Activated CD4-positive, alpha-beta memory T cell treated with anti-CD3 and anti-CD28 coated beads, Interleukin-2, amount 10 ng/mL, durations not matched to agents 7 days and 5 days (primary cell): ENCODE measurements at regions not wholly inside any gene's neighbourhood (a gene's known extent, or its start where the extent isn't known, plus 50 kb on each side); places are given as distances from the start of the nearest gene placed in this dataset.

ENCODE experiments used
- CTCF ChIA-PET: fragments of 350-600 bp; sonication (Branson Sonifier 250); formaldehyde crosslinking; loops from one replicate; lab custom pipeline; 2021; ENCODE audit warnings: antibody characterized with exemption, inconsistent platforms; lab: Charles Lee
- POLR2A ChIA-PET: fragments of 350-600 bp; sonication (Branson Sonifier 250); formaldehyde crosslinking; loops from one replicate; lab custom pipeline; 2021; ENCODE audit warnings: antibody characterized with exemption; lab: Charles Lee
- DNase-seq: peaks from one replicate; pipeline ENCODE4 v3.0.0-alpha.2; 2020
- H3K27ac Mint-ChIP-seq: one replicate; pipeline ENCODE4 v1.8.0; 2021; ENCODE audit warnings: mild to moderate bottlenecking, mixed read lengths
- H3K27me3 Mint-ChIP-seq: one replicate; pipeline ENCODE4 v1.8.0; 2021; ENCODE audit warnings: mixed read lengths
- H3K36me3 Mint-ChIP-seq: one replicate; pipeline ENCODE4 v1.8.0; 2021; ENCODE audit warnings: low read depth, mixed read lengths
- H3K4me1 Mint-ChIP-seq: one replicate; pipeline ENCODE4 v1.8.0; 2021; ENCODE audit warnings: mixed read lengths
- H3K4me3 Mint-ChIP-seq: one replicate; pipeline ENCODE4 v1.8.0; 2021; ENCODE audit warnings: mild to moderate bottlenecking, mixed read lengths
- H3K9me3 Mint-ChIP-seq: one replicate; pipeline ENCODE4 v1.8.0; 2021; ENCODE audit warnings: mixed read lengths

DNA sequence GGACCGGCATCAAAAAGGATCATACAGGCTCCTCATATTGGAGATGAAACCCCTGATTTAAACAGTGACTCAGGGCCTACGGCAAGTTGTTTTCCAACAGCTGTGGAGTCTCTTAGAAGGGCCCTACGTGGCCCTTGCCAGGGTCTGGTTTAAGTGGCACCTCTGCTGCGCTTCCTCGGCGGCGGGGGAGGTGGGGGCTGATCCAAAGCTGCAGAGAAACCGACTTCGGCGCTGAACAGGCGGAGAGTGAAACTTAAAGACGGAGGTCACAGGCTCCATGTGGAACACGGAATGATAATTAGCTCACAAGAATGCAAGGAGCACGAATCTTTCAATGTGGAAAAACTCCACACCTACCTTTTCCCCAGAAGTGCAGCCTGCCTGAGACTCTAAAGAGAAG lies 477.9 kb downstream of the TCERG1L start:
- CTCF ChIA-PET = no interaction called here
- no peak overlapping the region for H3K27ac Mint-ChIP-seq
- no peaks in the 10 kb centered on the region for H3K4me1 Mint-ChIP-seq
- no peak for DNase-seq
- no peaks in the 10 kb centered on the region for H3K27me3 Mint-ChIP-seq
- POLR2A ChIA-PET = no interaction called here
- no peak overlapping the region for H3K4me3 Mint-ChIP-seq
- H3K36me3 Mint-ChIP-seq = no peaks in the 10 kb centered on the region
- peaks cover 6% of the 10 kb centered on the region for H3K9me3 Mint-ChIP-seq

DNA sequence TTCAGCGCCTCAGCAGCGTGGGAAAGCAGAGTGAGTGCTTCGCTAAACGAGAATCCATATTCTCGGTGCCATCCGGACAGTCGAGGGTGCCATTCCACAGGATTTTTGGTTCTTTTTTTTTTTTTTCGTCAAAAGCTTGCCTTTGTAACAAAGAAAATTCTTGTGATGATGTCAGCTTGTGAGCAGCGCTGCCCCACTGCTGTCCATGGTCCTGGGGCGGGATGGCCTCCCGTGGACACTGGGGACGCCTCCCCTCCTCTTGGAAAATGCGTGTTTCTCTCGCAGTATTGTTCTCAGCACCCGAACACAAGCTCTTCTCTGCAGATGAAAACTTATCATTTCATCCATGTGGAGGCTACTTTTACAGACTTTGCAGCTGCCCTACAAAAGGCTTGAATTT lies 477.4 kb downstream of the TCERG1L start:
- Mint-ChIP-seq H3K27ac (no peak overlapping the region), H3K4me1 (no peaks in the 10 kb centered on the region), H3K36me3 (no peaks in the 10 kb centered on the region), H3K9me3 (peaks cover 6% of the 10 kb centered on the region), H3K27me3 (no peaks in the 10 kb centered on the region), H3K4me3 (no peak overlapping the region)
- POLR2A ChIA-PET = no interaction called here
- CTCF ChIA-PET = no interaction called here
- no peak for DNase-seq

DNA sequence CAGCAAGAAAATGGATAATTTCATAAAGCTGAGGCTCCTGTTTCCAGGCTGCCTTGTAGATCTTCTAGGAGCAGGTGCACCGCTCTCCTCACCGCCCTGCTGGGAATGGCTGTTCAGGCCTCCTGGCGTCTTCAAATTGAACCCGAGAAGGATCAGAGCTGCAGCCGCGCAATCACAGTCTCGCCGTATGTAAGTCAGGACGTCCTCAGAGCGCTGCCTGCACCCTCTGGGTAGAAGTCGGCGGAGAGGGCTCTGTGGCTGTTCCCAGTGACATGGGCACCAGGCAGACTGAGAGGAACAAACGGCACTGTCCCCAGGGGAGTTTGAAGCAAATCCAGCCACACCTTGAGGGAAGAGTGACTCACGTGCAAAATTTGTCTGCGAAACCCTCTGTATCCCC lies 476.9 kb downstream of the TCERG1L start:
- H3K4me1 Mint-ChIP-seq = no peaks in the 10 kb centered on the region
- H3K36me3 Mint-ChIP-seq = no peaks in the 10 kb centered on the region

DNA sequence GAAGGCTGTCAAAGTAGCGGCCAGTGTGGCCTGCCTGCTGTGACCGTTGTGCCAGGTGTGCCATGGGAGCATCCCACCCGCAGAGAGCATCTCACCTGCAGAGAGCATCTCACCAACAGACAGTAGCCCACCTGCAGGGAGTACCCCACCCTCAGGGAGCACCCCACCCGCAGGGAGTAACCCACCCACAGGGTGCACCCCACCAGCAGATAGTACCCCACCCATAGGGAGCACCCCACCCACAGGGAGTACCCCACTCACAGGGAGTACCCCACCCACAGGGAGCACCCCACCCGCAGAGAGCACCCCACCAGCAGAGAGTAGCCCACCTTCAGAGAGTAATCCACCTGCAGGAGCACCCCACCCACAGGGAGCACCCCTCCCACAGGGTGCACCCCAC lies 476.5 kb downstream of the TCERG1L start:
- no peaks in the 10 kb centered on the region for H3K4me1 Mint-ChIP-seq

More for the DNA sequence above, 476.9 kb downstream of the TCERG1L start:
- H3K27me3 Mint-ChIP-seq = no peaks in the 10 kb centered on the region
- CTCF ChIA-PET = no interaction called here
- peaks cover 6% of the 10 kb centered on the region for H3K9me3 Mint-ChIP-seq
- no peak overlapping the region for H3K27ac Mint-ChIP-seq
- H3K4me3 Mint-ChIP-seq = no peak overlapping the region
- POLR2A ChIA-PET = no interaction called here
- DNase-seq = no peak

DNA sequence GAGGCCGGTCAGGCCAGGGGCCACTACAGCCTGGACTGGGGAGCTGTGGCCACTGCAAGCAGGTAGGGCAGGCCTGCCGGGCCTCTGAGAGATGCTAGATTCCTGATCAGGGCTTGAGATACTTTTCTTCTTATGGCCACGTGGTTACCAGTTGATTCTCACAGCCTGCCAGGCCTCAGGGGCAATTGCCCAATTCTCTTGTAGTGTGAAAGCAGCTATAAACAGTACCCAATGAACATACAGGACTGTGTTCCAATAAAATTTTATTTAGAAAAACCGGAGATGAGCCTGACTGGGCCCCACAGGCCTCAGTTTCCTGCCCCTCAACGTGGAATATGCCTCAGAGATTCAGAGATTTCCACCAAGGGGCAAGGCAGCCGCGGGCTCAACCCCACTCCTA lies 475.2 kb downstream of the TCERG1L start:
- ChIA-PET CTCF (no interaction called here), POLR2A (no interaction called here)
- Mint-ChIP-seq H3K4me1 (no peaks in the 10 kb centered on the region), H3K9me3 (peaks cover 9% of the 10 kb centered on the region), H3K27ac (no peak overlapping the region), H3K27me3 (no peaks in the 10 kb centered on the region), H3K4me3 (no peak overlapping the region), H3K36me3 (no peaks in the 10 kb centered on the region)
- DNase-seq = no peak

More for the DNA sequence above, 476.5 kb downstream of the TCERG1L start:
- POLR2A ChIA-PET = no interaction called here
- no peaks in the 10 kb centered on the region for H3K27me3 Mint-ChIP-seq
- no peaks in the 10 kb centered on the region for H3K36me3 Mint-ChIP-seq
- peaks cover 6% of the 10 kb centered on the region for H3K9me3 Mint-ChIP-seq
- H3K4me3 Mint-ChIP-seq = no peak overlapping the region
- no peak for DNase-seq
- no peak overlapping the region for H3K27ac Mint-ChIP-seq
- CTCF ChIA-PET = no interaction called here

DNA sequence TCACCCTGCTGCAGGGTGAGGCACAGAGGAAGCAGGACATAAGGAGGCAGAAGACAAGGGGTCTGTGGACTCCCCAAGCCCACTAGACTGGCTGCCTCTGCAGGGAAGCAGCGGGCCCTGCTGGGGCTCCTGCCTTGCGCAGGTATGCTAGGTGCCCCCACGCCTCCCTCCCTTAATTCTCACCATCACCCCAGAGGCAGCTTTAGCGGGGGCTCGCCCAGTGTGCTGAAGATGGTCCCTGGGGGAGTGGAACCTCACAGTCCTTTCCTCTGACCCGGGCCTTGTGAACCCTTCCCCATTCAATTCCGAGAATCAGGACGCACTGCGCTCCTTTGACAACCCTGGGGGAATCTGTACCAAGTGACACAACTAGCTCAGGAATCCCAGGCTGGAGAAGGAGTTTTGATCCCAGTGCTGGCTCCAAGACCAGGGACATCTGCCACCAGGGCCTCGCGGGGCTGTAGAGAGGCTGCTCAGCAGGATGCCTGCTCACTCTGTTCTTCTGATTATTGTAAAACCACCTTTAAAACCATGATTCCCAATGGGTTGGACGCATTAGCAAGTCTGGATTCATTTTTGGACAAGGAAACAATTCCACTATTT lies 468.4 kb downstream of the TCERG1L start:
- Mint-ChIP-seq H3K27ac (no peak overlapping the region), H3K36me3 (no peaks in the 10 kb centered on the region), H3K4me1 (no peaks in the 10 kb centered on the region), H3K27me3 (no peaks in the 10 kb centered on the region), H3K9me3 (peaks cover 9% of the 10 kb centered on the region), H3K4me3 (no peak overlapping the region)
- no peak for DNase-seq
- CTCF ChIA-PET = no interaction called here
- POLR2A ChIA-PET = no interaction called here

DNA sequence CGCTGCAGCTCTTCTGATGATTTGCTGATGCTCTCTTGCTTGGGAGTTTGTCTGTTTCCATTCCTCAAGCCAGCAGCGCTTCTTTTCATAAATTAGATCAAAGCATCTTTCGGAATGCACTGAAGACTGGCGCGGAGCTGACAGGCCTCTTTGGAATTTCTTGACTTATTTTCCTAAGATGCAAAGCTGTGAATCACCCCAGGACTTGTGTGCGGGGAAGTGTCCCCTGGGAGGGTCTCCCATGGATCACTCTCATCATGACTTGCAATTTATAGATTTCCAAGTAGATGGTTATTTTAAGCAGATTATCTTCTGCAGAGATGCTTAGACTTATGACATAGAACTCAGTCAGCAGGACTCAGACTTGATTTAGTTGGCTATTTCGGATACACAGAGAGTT lies 467.2 kb downstream of the TCERG1L start:
- DNase-seq = no peak
- H3K27me3 Mint-ChIP-seq = no peaks in the 10 kb centered on the region
- no peak overlapping the region for H3K4me3 Mint-ChIP-seq
- ChIA-PET POLR2A (no interaction called here), CTCF (no interaction called here)
- H3K9me3 Mint-ChIP-seq = peaks cover 9% of the 10 kb centered on the region
- H3K4me1 Mint-ChIP-seq = no peaks in the 10 kb centered on the region
- H3K27ac Mint-ChIP-seq = no peak overlapping the region
- no peaks in the 10 kb centered on the region for H3K36me3 Mint-ChIP-seq

DNA sequence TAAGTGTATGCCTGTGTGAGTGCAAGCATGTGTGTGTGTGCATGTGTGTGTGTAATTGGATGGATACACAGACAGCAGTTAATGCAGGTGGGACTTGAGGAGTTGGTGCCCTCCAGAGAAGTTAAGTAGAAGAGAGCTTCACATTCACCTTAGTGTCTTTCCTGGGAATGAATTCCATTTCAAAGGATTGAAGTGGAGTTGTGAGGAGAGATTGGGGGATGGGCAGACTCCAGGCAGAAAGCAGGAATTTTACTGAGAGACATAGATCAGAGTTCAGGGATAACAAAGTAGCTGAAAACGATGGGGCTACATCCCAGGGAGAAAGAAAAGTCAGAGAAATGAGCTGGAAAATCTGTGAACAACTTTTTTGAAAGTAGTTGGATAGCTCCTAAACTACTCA lies 464.4 kb downstream of the TCERG1L start:
- POLR2A ChIA-PET = no interaction called here
- Mint-ChIP-seq H3K27ac (no peak overlapping the region), H3K4me1 (no peaks in the 10 kb centered on the region), H3K4me3 (no peak overlapping the region), H3K9me3 (peaks cover 6% of the 10 kb centered on the region), H3K27me3 (no peaks in the 10 kb centered on the region), H3K36me3 (no peaks in the 10 kb centered on the region)
- CTCF ChIA-PET = no interaction called here
- no peak for DNase-seq

DNA sequence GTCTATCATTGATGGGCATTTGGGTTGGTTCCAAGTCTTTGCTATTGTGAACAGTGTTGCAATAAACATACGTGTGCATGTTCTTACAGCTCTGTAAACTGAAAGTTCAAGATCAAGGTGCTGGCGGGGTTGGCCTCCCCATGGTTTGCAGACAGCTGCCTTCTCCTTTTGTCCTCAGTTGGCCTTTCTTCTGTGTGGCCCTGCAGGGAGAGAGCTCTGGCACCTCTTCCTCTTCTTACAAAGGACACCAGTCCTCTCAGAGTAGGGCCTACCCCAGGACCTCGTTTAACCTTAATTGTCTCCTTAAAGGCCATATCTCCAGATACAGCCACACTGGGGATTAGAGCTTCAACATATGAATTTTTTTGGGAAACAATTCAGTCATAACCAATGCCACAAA lies 462.7 kb downstream of the TCERG1L start:
- H3K36me3 Mint-ChIP-seq = no peaks in the 10 kb centered on the region
- H3K9me3 Mint-ChIP-seq = peaks cover 11% of the 10 kb centered on the region
- ChIA-PET CTCF (no interaction called here), POLR2A (no interaction called here)
- H3K27me3 Mint-ChIP-seq = no peaks in the 10 kb centered on the region
- H3K4me3 Mint-ChIP-seq = no peak overlapping the region
- H3K4me1 Mint-ChIP-seq = no peaks in the 10 kb centered on the region
- no peak for DNase-seq
- no peak overlapping the region for H3K27ac Mint-ChIP-seq

DNA sequence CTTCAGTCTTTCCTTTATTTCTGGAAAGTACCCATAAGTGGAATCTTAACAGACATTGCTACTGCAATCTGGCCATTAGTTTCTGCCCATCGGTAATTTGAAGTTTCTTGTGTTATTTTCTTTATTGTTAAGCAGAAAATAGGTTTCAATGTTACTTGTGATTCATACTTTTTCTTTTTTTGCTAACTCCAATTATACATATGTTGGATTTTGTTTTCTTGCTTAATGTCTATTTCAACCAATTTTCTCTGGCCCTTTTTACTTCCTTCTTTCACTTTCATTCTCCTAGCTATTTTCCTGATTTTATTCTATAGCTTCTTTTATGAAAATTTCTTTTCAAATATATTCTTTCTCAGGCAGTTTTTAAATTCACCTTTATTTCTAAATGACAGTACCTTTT lies 457.4 kb downstream of the TCERG1L start:
- H3K9me3 Mint-ChIP-seq = peaks cover 17% of the 10 kb centered on the region
- no peak overlapping the region for H3K4me3 Mint-ChIP-seq
- POLR2A ChIA-PET = no interaction called here
- no peaks in the 10 kb centered on the region for H3K36me3 Mint-ChIP-seq
- DNase-seq = no peak
- H3K27ac Mint-ChIP-seq = no peak overlapping the region
- no peaks in the 10 kb centered on the region for H3K27me3 Mint-ChIP-seq
- no peaks in the 10 kb centered on the region for H3K4me1 Mint-ChIP-seq
- CTCF ChIA-PET = no interaction called here

DNA sequence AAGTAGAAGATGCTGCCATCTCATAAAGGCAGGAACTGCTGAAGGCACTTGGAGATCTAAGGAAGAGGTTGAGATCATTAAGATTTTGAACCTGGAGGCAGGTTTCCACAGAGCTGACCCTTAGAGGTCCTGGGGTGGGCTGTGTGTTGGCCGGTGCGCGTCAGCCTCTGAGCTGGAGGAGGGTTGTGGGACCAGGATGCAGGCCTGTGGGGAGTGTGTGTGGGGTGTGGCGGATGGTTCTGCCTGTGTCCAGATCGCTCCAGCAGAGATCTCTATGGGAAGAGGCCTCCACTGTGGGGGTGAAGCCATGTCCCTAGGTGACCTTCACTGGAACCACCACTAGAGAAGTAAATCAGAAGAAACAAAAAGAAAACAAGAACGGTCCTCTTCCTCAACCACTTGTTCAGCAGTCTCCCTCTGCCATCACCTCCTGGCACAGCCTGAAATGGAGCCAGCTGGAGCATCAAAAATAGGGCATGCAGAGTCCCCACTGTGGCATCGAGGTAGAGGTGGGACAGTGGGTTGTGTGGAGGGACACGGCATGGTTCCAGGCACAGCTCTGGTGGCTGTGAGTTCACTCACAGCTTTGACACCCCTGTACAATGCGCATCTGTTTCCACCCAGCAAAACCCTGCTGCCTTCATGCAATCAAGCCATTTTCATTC lies 453.8 kb downstream of the TCERG1L start:
- H3K4me3 Mint-ChIP-seq = no peak overlapping the region
- ChIA-PET CTCF (no interaction called here), POLR2A (no interaction called here)
- no peak for DNase-seq
- no peaks in the 10 kb centered on the region for H3K4me1 Mint-ChIP-seq
- peaks cover 21% of the 10 kb centered on the region for H3K9me3 Mint-ChIP-seq
- no peaks in the 10 kb centered on the region for H3K36me3 Mint-ChIP-seq
- H3K27ac Mint-ChIP-seq = no peak overlapping the region
- H3K27me3 Mint-ChIP-seq = no peaks in the 10 kb centered on the region

DNA sequence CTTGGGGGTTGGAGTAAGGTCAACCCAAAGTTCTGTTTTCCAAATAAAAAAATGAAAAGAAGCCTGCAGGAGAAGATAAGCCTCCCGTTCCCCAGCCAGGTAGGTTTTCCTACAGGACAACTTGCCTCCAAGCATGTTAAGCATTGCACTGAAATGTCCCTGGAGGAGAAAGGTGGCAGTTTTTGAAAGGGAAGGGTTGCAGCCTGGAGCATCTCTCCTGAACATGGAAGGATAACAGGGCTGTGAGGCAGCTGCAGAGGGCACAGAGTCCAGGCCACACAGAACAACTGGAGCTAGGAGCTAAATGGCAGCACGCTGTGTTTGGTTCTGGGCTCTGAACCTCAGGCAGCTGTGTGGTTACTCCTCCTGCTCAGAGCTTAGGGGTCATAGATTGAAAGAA lies 452.9 kb downstream of the TCERG1L start:
- ChIA-PET CTCF (no interaction called here), POLR2A (no interaction called here)
- H3K27me3 Mint-ChIP-seq = no peaks in the 10 kb centered on the region

DNA sequence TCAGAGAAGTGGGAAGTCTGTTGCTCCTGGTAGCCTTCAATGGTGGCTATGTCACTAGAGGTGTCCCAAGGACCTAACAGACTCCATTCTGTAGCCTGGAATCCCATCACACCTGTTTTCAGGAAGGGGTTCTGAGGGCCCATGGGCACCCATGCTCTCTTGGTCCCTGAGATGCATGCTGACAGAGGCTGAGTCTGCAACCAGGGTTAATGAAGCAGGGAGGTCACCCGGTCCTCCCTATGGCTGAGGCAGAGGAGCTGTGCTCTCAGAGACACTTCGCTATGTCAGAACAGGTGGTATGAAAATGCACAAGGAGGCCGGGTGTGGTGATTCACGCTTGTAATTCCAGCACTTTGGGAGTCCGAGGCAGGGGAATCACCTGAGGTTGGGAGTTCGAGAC lies 452.1 kb downstream of the TCERG1L start:
- Mint-ChIP-seq H3K27me3 (no peaks in the 10 kb centered on the region), H3K4me3 (no peak overlapping the region), H3K27ac (no peak overlapping the region), H3K36me3 (no peaks in the 10 kb centered on the region), H3K9me3 (peaks cover 20% of the 10 kb centered on the region), H3K4me1 (no peaks in the 10 kb centered on the region)
- CTCF ChIA-PET = no interaction called here
- POLR2A ChIA-PET = no interaction called here
- no peak for DNase-seq

More for the DNA sequence above, 452.9 kb downstream of the TCERG1L start:
- peaks cover 18% of the 10 kb centered on the region for H3K9me3 Mint-ChIP-seq
- H3K27ac Mint-ChIP-seq = no peak overlapping the region
- H3K4me1 Mint-ChIP-seq = no peaks in the 10 kb centered on the region
- H3K36me3 Mint-ChIP-seq = no peaks in the 10 kb centered on the region
- DNase-seq = no peak
- no peak overlapping the region for H3K4me3 Mint-ChIP-seq

DNA sequence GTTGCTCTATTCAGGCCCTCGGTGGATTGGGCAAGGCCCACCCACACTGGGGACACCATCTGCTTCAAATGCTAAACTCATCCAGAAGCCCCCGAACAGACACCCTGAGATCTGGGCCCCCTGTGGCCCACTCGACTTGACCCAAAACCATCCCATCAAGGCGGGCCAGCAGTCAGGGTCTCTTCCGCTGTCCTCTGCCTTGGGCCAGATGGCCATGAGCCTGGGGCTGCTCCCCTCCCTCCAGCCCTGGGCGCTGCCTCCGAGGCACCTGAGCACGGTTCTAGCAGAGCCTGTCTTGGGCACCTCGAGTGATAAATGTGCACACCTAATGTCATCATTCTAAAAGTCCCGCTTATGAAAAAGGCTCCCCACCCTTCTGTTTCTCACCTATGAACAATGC lies 449.4 kb downstream of the TCERG1L start:
- no peak for DNase-seq
- Mint-ChIP-seq H3K9me3 (peaks cover 8% of the 10 kb centered on the region), H3K4me3 (no peak overlapping the region), H3K27me3 (no peaks in the 10 kb centered on the region), H3K36me3 (no peaks in the 10 kb centered on the region), H3K4me1 (no peaks in the 10 kb centered on the region), H3K27ac (no peak overlapping the region)
- POLR2A ChIA-PET = no interaction called here
- CTCF ChIA-PET = no interaction called here
